ENCODE measurements at regions not wholly inside any gene's neighbourhood (a gene's known extent, or its start where the extent isn't known, plus 50 kb on each side); places are given as distances from the start of the nearest gene placed in this dataset.

DNA sequence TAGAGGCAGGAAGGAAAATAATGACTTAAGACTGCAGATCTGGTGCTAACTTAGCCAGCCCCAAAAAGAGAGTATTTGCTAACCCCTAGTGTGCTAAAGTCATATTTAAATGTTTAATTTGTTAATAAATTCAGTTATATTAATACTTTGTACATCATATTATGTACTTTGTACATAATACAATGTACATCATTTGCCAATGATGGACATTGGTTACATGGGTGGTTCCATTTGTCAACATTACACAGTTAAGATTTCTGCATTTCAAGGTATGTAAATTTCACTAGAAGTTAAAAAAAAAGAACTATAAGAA lies 63.9 kb upstream of the PIM1 start:
- DNase-seq = no peak

DNA sequence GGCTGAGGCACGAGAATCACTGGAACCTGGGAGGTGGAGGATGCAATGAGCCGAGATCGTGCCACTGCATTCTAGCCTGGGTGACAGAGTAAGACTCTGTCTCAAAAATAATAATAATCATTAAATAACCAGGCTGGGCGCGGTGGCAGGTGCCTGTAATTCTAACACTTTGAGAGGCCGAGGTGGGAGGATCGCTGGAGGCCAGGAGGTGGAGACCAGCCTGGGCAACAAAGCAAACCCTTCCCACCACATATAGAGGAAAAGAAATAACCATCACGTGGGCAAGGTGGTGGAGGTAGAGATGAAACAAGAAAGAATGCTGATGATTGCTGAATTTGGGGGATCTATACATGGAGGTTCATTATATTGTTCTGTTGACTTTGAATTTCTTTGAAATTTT lies 63.4 kb upstream of the PIM1 start:
- no peak for DNase-seq

DNA sequence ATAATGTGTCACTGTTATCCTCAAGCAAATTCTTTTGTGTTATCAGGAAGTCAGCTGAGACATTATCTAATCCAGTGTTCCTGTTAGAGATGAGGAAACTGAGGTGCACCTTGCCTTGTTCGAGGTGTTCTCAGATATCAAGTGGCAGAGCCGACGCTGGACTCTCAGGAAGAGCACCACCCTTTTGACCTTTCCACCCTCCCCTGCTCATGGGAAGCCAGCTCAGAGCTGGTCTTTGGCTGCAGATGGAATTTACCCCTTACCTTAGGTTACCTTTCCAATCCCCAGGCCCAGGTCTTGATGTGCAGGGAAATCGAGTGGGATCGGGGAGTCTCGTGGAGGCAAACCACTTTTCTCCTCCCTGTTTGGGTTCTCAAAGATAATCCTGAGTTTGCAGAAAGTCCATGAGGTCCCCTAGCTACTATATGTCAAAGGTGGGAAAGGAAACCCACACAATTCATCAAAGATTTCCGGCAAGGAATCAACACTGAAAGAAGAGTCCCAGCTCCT lies 62.9 kb upstream of the PIM1 start:
- DNase-seq = no peak

DNA sequence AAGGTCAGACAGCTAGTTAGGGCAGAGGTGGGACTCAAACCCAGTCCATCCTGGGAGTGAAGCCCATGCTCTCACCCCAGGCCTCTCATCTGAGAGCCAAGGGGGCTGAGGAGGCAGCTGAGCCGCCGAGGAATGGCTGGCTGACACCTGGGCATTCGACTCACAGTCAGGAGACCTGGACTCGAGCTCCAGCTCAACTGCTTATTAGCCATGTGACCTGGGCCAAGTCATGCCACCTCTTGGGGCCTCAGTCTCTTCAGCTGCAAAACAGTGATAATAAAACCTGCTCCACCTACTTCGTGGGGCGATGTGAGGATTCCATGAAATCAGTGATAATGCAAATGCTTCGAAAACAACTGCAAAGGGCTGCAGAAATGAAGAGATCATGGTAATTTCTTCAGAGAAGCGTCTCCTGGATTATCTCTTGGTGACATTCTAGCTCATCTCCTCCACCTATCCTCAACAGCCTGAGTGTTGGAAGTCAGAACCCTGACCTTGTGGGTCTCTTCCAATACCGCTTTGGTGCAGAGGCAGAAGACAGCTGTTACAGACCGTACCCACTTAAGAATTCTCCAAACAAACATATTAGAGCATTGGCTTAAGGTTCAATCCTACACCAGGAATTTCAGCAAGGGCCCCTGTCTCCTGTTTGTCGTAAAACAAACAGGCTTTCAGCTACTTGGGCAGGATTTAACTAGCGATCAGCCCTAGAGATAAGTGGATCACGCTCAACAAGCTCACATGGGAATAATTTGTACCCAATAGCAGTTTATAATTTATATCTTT lies 60.0 kb upstream of the PIM1 start:
- DNase-seq = no peak

DNA sequence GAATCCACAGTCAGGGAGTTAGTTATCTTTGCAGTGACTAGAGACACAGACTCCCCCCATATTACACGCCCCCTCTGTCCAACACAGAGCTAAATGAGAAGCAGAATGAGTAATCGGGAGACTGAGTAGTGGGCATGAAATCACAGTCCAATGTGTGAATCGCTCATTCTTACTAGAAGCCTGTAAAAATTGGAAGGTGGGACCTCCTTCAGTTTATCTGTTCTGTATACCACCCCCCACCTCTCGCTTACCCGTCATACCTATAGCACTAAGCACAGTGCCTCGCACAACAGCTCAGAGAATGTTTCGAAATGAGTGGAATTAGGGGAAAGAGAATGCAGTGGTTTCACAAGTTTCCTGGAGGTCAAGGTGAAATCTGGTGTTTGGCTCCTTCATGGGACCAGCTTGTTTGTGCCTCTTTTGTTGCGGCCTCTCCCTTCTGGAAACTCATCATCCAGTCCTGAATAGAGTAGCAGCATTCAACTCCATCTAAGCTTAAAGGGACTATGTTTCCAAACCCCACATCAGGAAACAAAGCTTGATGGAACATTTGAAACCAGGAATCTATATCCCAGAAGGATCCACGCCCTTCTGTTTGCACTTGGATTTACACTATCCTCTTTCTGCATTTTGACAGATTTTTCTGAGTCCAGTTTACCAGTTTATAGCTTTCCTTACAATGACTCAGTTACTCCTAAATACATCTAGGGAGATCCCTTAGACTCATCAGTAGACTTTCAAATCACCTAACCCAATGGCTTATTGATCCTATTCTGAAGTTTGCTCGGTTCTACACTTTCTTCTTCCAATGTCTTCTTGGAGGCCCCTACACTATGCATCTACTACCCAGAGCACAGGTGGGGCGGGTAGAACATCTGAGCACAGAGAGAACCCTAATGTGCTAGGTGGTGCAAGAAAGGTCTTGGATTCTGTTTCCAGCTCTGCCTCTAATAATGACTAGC lies 59.2 kb upstream of the PIM1 start:
- no peak for DNase-seq

DNA sequence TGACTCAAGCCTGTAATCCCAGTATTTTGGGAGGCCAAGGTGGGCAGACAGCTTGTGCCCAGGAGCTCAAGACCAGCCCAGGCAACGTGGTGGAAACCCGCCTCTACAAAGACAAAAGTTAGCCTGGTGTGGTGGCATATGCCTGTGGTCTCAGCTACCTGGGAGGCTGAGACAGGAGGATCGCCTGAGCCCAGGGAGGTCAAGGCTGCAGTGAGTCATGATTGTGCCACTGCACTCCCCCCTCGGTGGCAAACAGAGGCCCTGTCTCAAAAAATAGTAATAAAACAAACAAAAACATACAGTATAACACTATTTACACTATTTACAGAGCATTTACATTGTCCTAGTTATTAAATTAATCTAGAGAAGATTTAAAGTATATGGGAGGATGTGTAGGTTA lies 56.0 kb upstream of the PIM1 start:
- DNase-seq = no peak

DNA sequence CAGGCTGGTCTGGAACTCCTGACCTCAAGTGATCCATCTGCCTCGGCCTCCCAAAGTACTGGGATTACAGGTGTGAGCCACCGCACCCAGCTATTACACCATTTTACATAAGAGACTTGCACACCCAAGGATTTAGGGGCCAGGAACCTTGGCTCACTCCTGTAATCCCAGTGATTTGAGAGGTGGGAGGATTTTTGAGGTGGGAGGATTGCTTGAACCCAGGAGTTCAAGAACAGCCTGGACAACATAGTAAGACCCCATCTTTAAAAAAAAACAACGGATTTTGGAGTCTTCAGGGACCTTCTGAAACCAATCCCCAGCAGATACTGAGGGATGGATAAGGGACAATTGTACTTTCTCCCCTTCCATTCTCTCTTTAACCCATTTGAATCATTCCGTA lies 55.3 kb upstream of the PIM1 start:
- DNase-seq = no peak

DNA sequence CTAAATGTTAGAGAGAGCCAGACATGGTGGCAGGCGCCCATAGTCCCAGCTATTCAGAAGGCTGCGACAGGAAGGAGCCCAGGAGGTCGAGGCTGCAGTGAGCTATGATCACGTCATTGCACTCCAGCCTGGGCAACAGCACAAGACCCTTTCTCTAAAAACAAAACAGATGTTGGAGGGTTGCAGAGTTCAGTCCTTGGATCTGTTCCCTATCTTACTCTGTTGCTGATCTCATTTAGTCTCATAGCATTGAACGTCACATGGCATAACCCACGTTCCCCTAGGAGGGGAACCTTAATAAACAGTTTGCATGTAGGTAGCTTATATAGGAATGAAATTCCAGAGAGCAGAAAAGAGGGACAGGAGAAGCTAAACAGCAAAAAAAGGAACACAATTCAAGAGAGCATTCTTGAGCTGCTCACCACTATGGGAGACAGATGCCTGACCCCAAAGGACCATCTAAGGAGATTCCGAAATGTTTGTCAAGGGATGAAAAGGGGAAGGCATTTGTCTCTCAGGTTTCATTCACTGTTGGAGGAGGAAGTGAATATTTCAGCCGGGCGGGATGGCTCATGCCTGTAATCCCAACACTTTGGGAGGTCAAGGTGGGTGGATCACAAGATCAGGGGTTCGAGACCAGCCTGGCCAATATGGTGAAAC lies 54.6 kb upstream of the PIM1 start:
- DNase-seq = no peak

DNA sequence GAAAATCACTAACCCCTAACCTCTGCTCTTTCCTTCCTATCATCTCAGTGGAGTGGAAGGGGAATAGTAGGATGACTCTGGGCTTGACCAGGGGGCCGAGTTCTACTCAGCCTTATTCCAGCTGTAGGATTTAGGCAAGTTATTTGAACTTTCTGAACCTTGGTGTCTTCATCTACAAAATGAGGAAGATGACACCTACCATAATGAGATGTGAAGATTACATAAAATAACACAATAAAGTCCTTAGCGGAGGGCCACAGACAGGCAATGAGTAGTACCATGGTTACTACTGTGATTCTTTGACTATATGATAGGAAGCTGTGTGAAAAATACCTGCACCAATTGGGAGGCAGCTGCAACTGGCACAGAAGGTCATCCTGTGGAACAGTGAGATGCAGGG lies 53.6 kb upstream of the PIM1 start:
- DNase-seq = no peak

DNA sequence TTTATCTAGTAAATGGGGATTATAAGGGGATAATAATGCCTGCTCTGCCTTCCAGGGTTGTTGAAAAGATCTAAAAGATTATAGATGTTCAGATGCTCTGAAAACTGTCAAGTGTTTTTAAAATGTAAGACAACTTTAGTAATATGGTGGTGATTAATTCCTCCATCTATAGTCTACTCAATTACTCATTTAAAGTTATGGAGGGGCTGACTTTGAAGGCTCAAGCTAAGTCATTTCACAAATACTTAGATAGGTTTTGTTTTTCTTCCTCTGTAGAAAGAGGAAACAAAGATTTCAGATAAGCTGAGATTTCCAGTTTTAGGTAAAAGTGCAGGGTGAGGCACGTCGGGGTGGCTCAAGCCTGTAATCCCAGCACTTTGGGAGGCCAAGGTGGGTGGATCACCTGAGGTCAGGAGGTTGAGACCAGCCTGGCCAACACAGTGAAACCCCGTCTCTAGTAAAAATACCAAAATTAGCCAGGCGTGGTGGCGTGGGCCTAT lies 50.5 kb upstream of the PIM1 start:
- no peak for DNase-seq

Data from NCI-H510A (cell line).